Keratinocyte (primary cell): ENCODE measurements at regions not wholly inside any gene's neighbourhood (a gene's known extent, or its start where the extent isn't known, plus 50 kb on each side); places are given as distances from the start of the nearest gene placed in this dataset.

Source experiments
- CTCF ChIP-seq, 3 experiments: IDR thresholded peaks in 1 of 3; conservative IDR thresholded peaks in 1 of 3; optimal IDR thresholded peaks in 1 of 3; 2 replicates in 2 of 3; 3 replicates in 1 of 3; pipeline versions ENCODE3 to v1.5.1; 2011; ENCODE audit warnings: low read length in 3 of 3, mild to moderate bottlenecking in 3 of 3, moderate library complexity in 2 of 3, control low read depth in 1 of 3, inconsistent platforms in 1 of 3; ENCODE audit not compliant: insufficient read depth in 2 of 3; ENCODE audit errors: extremely low read depth in 1 of 3
- EZH2 ChIP-seq: IDR thresholded peaks from one replicate; pipeline ENCODE4 v1.6.1; 2012; ENCODE audit warnings: inconsistent platforms, mild to moderate bottlenecking, low read length, moderate library complexity

- TF ChIP-seq CTCF (optimal IDR thresholded peaks at IDR 0.05 in 1 of 3, IDR thresholded peaks at IDR 0.05 in 1 of 3, conservative IDR thresholded peaks at IDR 0.05 in 1 of 3; ENCODE audit: extremely low read depth in 1 of 3, insufficient read depth in 2 of 3, low read length in 3 of 3): no peak
- no peak for TF ChIP-seq EZH2
Observed at GRCh38 chr2:133667085-133667484, 98.8 kb upstream of the NCKAP5 start.
